GM12878 (cell line): ENCODE measurements at regions not wholly inside any gene's neighbourhood (a gene's known extent, or its start where the extent isn't known, plus 50 kb on each side); places are given as distances from the start of the nearest gene placed in this dataset.

Experiments
- ATAC-seq: fragments of 200-7000 bp; cut with Tn5 transposase; 3 replicates; pipeline ENCODE4 v1.9.1; 2020; ENCODE audit warnings: mild to moderate bottlenecking, moderate library complexity
- BruUV-seq: library from RNA; stranded (reverse); fragments of 400-500 nt; replicated peaks from 2 replicates; lab custom pipeline; 2021; lab: Mats Ljungman, UMichigan
- CTCF ChIA-PET: fragments of 300-600 bp; sonication (Branson Sonifier 250); formaldehyde crosslinking; extraction: SDS; loops from one replicate; lab custom pipeline; 2021; ENCODE audit warnings: inconsistent platforms; lab: Yijun Ruan, JAX
- POLR2A ChIA-PET: fragments of 350-600 bp; formaldehyde crosslinking; extraction: SDS; loops from one replicate; lab custom pipeline; 2021; ENCODE audit warnings: inconsistent platforms; lab: Charles Lee
- RAD21 ChIA-PET: fragments of 300-600 bp; sonication (Branson Sonifier 250); formaldehyde crosslinking; loops from one replicate; lab custom pipeline; 2023; ENCODE audit warnings: antibody characterized with exemption; ENCODE audit not compliant: unreplicated experiment; lab: Charles Lee
- SMC1A ChIA-PET: fragments of 300-600 bp; sonication (Branson Sonifier 250); formaldehyde crosslinking; loops from one replicate; lab custom pipeline; 2023; ENCODE audit not compliant: unreplicated experiment, uncharacterized antibody; lab: Charles Lee
- DNase-seq: peaks from one replicate; pipeline ENCODE4 v3.0.0-alpha.2; 2011; ENCODE audit warnings: low read depth, low spot score
- FAIRE-seq: peaks from 3 replicates; lab custom pipeline; 2011; peaks lifted over from hg19 to GRCh38; lab: Jason Lieb, UNC
- H2AFZ ChIP-seq: 2 replicates; pipeline ENCODE4 v1.6.0; 2011; ENCODE audit warnings: low read depth, low read length, control low read depth; ENCODE audit not compliant: control insufficient read depth
- H3K27ac ChIP-seq: 2 replicates; pipeline ENCODE4 v1.5.1; 2011; ENCODE audit warnings: control low read depth; ENCODE audit not compliant: control insufficient read depth, insufficient read depth
- H3K27me3 ChIP-seq, 2 experiments: replicated peaks in 1 of 2; 2 replicates each; pipeline versions ENCODE4 v1.6.0 to v1.6.1; 2011; ENCODE audit warnings: low read length in 1 of 2; ENCODE audit not compliant: control insufficient read depth in 2 of 2, insufficient read depth in 2 of 2
- H3K36me3 ChIP-seq, 2 experiments: 2 replicates each; pipeline ENCODE4 v1.5.1; 2011; ENCODE audit warnings: low read length in 1 of 2; ENCODE audit not compliant: control insufficient read depth in 2 of 2, insufficient read depth in 2 of 2
- H3K4me1 ChIP-seq: 2 replicates; pipeline ENCODE4 v1.6.1; 2011; ENCODE audit warnings: mild to moderate bottlenecking, low read length, moderate library complexity, mixed read lengths; ENCODE audit not compliant: control insufficient read depth, insufficient read depth
- H3K4me2 ChIP-seq: 2 replicates; pipeline ENCODE4 v1.6.0; 2011; ENCODE audit warnings: control low read depth; ENCODE audit not compliant: control insufficient read depth, insufficient read depth
- H3K4me3 ChIP-seq: fragments of 200-600 bp; sonication (generic); 2 replicates; pipeline ENCODE4 v1.5.1; 2016
- H3K79me2 ChIP-seq: 2 replicates; pipeline ENCODE4 v1.6.0; 2011; ENCODE audit warnings: low read length; ENCODE audit not compliant: control insufficient read depth, insufficient read depth
- H3K9ac ChIP-seq: 2 replicates; pipeline ENCODE4 v1.8.0; 2011; ENCODE audit warnings: low read length, control low read depth, mixed read lengths; ENCODE audit not compliant: control insufficient read depth, insufficient read depth
- H3K9me3 ChIP-seq: replicated peaks from 3 replicates; pipeline ENCODE4 v1.5.1; 2011; ENCODE audit warnings: mild to moderate bottlenecking, low read length; ENCODE audit not compliant: control insufficient read depth, insufficient read depth
- H4K20me1 ChIP-seq: 2 replicates; pipeline ENCODE4 v1.6.0; 2011; ENCODE audit not compliant: control insufficient read depth, insufficient read depth
- NBN ChIP-seq: fragments of 450-650 bp; IDR thresholded peaks from 2 replicates; pipeline ENCODE4 v1.6.1; 2016
- POLR2AphosphoS2 ChIP-seq: IDR thresholded peaks from 2 replicates; pipeline ENCODE4 v1.6.1; 2011; ENCODE audit warnings: low read depth, mild to moderate bottlenecking, low read length, improper control_type of control experiment, moderate library complexity
- RFX5 ChIP-seq: IDR thresholded peaks from 2 replicates; pipeline ENCODE4 v1.6.1; 2011; ENCODE audit warnings: low read depth, low read length, improper control_type of control experiment
- SP1 ChIP-seq: IDR thresholded peaks from one replicate; pipeline ENCODE4 v1.6.1; 2011; ENCODE audit warnings: low read depth, low read length
- USF2 ChIP-seq: IDR thresholded peaks from 2 replicates; pipeline ENCODE4 v1.6.1; 2011; ENCODE audit warnings: low read depth, low read length, improper control_type of control experiment, borderline replicate concordance
- ZBED1 ChIP-seq: IDR thresholded peaks from 2 replicates; pipeline ENCODE4 v1.6.1; 2016; ENCODE audit warnings: borderline replicate concordance
- ZBTB11 ChIP-seq: fragments of 450-650 bp; formaldehyde crosslinking; IDR thresholded peaks from 2 replicates; pipeline ENCODE4 v1.5.0; 2022; ENCODE audit warnings: mild to moderate bottlenecking, missing genetic modification characterization
- ZZZ3 ChIP-seq: IDR thresholded peaks from 2 replicates; pipeline ENCODE4 v1.6.1; 2011; ENCODE audit warnings: low read depth; ENCODE audit not compliant: control insufficient read depth, insufficient read length
- WGBS: methylation state at CpG from one replicate; pipeline ENCODE4 v1.1.6; 2016; ENCODE audit warnings: low lambda C conversion rate; ENCODE audit not compliant: insufficient replicate concordance, insufficient coverage; ENCODE audit errors: missing lambda C conversion rate; 5-methylcytosine and 5-hydroxymethylcytosine counted together
- in situ Hi-C: fragments of 300-500 bp; cut with MboI; formaldehyde crosslinking; loops from 9 replicates; pipeline ENCODE4 v1.14.3; 2018; ENCODE audit warnings: mixed read lengths
- intact Hi-C: fragments of 100-400 bp; cut with micrococcal nuclease; formaldehyde crosslinking; loops from one replicate; pipeline ENCODE4 v1.14.2; 2022; ENCODE audit not compliant: unreplicated experiment

GRCh38 chr10:33535866-33536265 is 201.4 kb upstream of the NRP1 start:
- no TSS peak for BruUV-seq
- Histone ChIP-seq H3K27ac (no peak overlapping the region), H3K4me3 (no peak overlapping the region), H3K36me3 (no peaks in the 10 kb centered on the region), H3K9ac (no peak overlapping the region), H4K20me1 (no peaks in the 10 kb centered on the region), H3K27me3 (no peaks in the 10 kb centered on the region), H2AFZ (no peak overlapping the region), H3K9me3 (no peaks in the 10 kb centered on the region), H3K79me2 (no peaks in the 10 kb centered on the region), H3K4me2 (no peak overlapping the region), H3K4me1 (no peaks in the 10 kb centered on the region)
- in situ Hi-C loops (no loop called here), intact Hi-C loops (no loop called here)
- SMC1A ChIA-PET = interaction anchor here (0.8 to 1.7 kb wide), 2 partner anchors 10 to 204 kb away, joined by 3 to 5 read pairs; no protein-coding TSS in a partner anchor
- TF ChIP-seq ZBTB11 (CRISPR knock-in tag) = no peak
- POLR2A ChIA-PET = no interaction called here
- no peak for DNase-seq
- CTCF ChIA-PET = no interaction called here
- ATAC-seq = no peak
- RAD21 ChIA-PET = no interaction called here
- no peak for FAIRE-seq

GRCh38 chr10:33534416-33534815 is 199.9 kb upstream of the NRP1 start:
- H3K9me3 ChIP-seq = no peaks in the 10 kb centered on the region
- no peaks in the 10 kb centered on the region for H3K27me3 ChIP-seq
- DNase-seq (no peak), ATAC-seq (no peak), FAIRE-seq (no peak)
- no peaks in the 10 kb centered on the region for H3K4me1 ChIP-seq
- BruUV-seq = no TSS peak
- no peaks in the 10 kb centered on the region for H3K36me3 ChIP-seq
- no peaks in the 10 kb centered on the region for H4K20me1 ChIP-seq
- H2AFZ ChIP-seq = no peak overlapping the region
- POLR2A ChIA-PET = no interaction called here
- intact Hi-C loops = no loop called here
- no peaks in the 10 kb centered on the region for H3K79me2 ChIP-seq
- CTCF ChIA-PET = no interaction called here
- RAD21 ChIA-PET = no interaction called here
- no peak overlapping the region for H3K4me3 ChIP-seq
- no peak overlapping the region for H3K4me2 ChIP-seq
- in situ Hi-C loops = no loop called here
- SMC1A ChIA-PET = interaction anchor here (0.8 to 1.2 kb wide), 3 partner anchors 9 to 25 kb away, joined by 3 to 4 read pairs (median 3); no protein-coding TSS in a partner anchor
- H3K27ac ChIP-seq = no peak overlapping the region
- 35% methylated on average over 4 of the region's 4 CpGs for WGBS
- no peak overlapping the region for H3K9ac ChIP-seq
- TF ChIP-seq SP1 (no peak), ZBED1 (no peak), POLR2AphosphoS2 (no peak), ZZZ3 (no peak), NBN (no peak), USF2 (no peak), RFX5 (no peak)
